ENCODE measurements at regions not wholly inside any gene's neighbourhood (a gene's known extent, or its start where the extent isn't known, plus 50 kb on each side); places are given as distances from the start of the nearest gene placed in this dataset.

GRCh38 chr3:805326-805725 lies 287.5 kb upstream of the CNTN6 start:
- no peak for DNase-seq (ENCODE audit: low read depth, low spot score)
- Mint-ChIP-seq H3K4me3 (no peak overlapping the region), H3K4me1 (no peaks in the 10 kb centered on the region), H3K27me3 (ENCODE audit: low read depth) (no peaks in the 10 kb centered on the region), H3K27ac (ENCODE audit: unreplicated experiment) (no peak overlapping the region), H3K36me3 (ENCODE audit: low read depth) (no peaks in the 10 kb centered on the region), H3K9me3 (peaks cover 7% of the 10 kb centered on the region)
- no peak for TF ChIP-seq CTCF (conservative IDR thresholded peaks at IDR 0.05)

DNA sequence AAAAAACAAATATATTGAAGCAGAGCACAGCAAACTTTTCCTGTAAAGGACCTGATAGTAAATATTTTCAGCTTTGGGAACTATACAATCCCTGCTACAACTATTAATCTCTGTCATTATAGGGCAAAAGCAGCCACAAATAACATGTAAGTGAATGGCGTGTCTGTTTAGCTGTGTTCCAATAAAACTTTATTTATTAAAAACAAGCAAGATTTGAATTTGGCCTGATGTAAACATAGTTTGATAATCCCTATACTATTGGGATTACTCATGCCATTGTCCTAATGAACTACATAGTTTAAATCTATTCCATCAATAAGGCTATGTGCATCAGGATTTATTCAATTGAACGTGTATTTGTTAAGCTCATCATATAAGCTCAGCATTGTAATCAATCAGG lies 286.8 kb upstream of the CNTN6 start:
- no peak for DNase-seq (ENCODE audit: low read depth, low spot score)
- Mint-ChIP-seq H3K27me3 (ENCODE audit: low read depth) (no peaks in the 10 kb centered on the region), H3K9me3 (peaks cover 7% of the 10 kb centered on the region), H3K4me3 (no peak overlapping the region), H3K4me1 (no peaks in the 10 kb centered on the region), H3K36me3 (ENCODE audit: low read depth) (no peaks in the 10 kb centered on the region), H3K27ac (ENCODE audit: unreplicated experiment) (no peak overlapping the region)
- TF ChIP-seq CTCF (conservative IDR thresholded peaks at IDR 0.05) = no peak

- Mint-ChIP-seq H3K9me3 (peaks cover 2% of the 10 kb centered on the region), H3K4me1 (no peaks in the 10 kb centered on the region), H3K27ac (ENCODE audit: unreplicated experiment) (no peak overlapping the region), H3K27me3 (ENCODE audit: low read depth) (no peaks in the 10 kb centered on the region), H3K4me3 (no peak overlapping the region), H3K36me3 (ENCODE audit: low read depth) (no peaks in the 10 kb centered on the region)
- DNase-seq (ENCODE audit: low read depth, low spot score) = no peak
- no peak for TF ChIP-seq CTCF (conservative IDR thresholded peaks at IDR 0.05)
These were observed 276.2 kb upstream of the CNTN6 start for GRCh38 chr3:816605-817004.

- no peak overlapping the region for H3K27ac Mint-ChIP-seq (ENCODE audit: unreplicated experiment)
- H3K27me3 Mint-ChIP-seq (ENCODE audit: low read depth) = no peaks in the 10 kb centered on the region
- no peak for TF ChIP-seq CTCF (conservative IDR thresholded peaks at IDR 0.05)
- H3K4me1 Mint-ChIP-seq = no peaks in the 10 kb centered on the region
- DNase-seq (ENCODE audit: low read depth, low spot score) = no peak
- peaks cover under 1% of the 10 kb centered on the region for H3K9me3 Mint-ChIP-seq
- H3K4me3 Mint-ChIP-seq = no peak overlapping the region
- H3K36me3 Mint-ChIP-seq (ENCODE audit: low read depth) = no peaks in the 10 kb centered on the region
These were observed 258.1 kb upstream of the CNTN6 start for GRCh38 chr3:834679-835078.

DNA sequence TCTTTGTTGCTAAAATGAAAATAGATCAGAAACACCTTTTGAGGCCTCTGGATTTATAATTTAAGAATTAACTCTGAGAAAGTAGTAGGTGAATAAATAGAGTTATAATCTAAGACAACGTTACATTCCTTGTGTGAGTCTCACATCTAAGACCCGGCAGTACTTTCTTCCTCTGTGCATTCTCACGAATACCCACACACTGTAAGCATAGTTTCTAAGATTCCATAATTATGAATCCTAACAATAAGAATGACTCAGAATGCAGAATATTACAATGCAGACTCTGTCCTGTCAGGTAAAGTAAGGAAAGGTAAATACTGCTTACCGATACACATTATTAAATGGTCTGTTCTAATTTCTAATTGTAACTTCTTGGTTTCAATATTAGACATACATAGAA lies 257.7 kb upstream of the CNTN6 start:
- no peaks in the 10 kb centered on the region for H3K9me3 Mint-ChIP-seq
- no peaks in the 10 kb centered on the region for H3K36me3 Mint-ChIP-seq (ENCODE audit: low read depth)
- H3K27me3 Mint-ChIP-seq (ENCODE audit: low read depth) = no peaks in the 10 kb centered on the region
- no peaks in the 10 kb centered on the region for H3K4me1 Mint-ChIP-seq
- no peak overlapping the region for H3K27ac Mint-ChIP-seq (ENCODE audit: unreplicated experiment)
- no peak overlapping the region for H3K4me3 Mint-ChIP-seq
- DNase-seq (ENCODE audit: low read depth, low spot score) = no peak
- no peak for TF ChIP-seq CTCF (conservative IDR thresholded peaks at IDR 0.05)

- Mint-ChIP-seq H3K36me3 (ENCODE audit: low read depth) (no peaks in the 10 kb centered on the region), H3K9me3 (peaks cover 2% of the 10 kb centered on the region), H3K27ac (ENCODE audit: unreplicated experiment) (no peak overlapping the region), H3K4me1 (no peaks in the 10 kb centered on the region), H3K27me3 (ENCODE audit: low read depth) (no peaks in the 10 kb centered on the region), H3K4me3 (no peak overlapping the region)
- DNase-seq (ENCODE audit: low read depth, low spot score) = no peak
- no peak for TF ChIP-seq CTCF (conservative IDR thresholded peaks at IDR 0.05)
These were observed 252.8 kb upstream of the CNTN6 start for GRCh38 chr3:839981-840380.

Measured in neural crest cell (in vitro differentiated cells).